ENCODE measurements at regions not wholly inside any gene's neighbourhood (a gene's known extent, or its start where the extent isn't known, plus 50 kb on each side); places are given as distances from the start of the nearest gene placed in this dataset.

DNA sequence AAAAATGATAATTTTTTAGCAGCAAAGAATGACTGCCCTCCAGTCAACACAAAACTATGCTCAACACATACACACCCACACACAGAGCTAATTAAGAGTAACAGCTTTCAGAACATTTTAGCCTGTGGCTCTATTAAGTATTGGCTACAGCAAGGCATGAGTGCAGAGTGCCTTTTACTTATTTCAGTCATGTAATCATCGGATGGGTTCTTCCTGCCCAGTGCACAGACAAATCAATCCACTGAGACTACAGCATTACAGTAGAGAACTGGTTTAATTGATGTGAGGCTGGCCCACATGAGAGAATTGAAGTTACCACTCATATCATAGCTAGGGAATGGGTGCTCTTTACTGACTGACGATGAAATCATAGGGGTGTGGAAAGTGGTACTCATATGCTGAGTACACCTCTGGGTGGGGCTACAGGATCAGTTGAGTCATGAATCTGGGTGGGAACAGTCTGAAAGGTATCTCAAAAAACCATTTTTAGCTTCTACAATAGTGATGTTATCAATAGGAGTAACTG is 241.0 kb downstream of the FSIP2 start (continued):
- TF ChIP-seq KDM2B (CRISPR knock-in tag; IDR thresholded peaks at IDR 0.05) = no peak
- TF ChIP-seq ZNF41 (CRISPR knock-in tag; conservative IDR thresholded peaks at IDR 0.05) = no peak
- TF ChIP-seq KLF6 (CRISPR knock-in tag; IDR thresholded peaks at IDR 0.05; ENCODE audit: borderline replicate concordance) = no peak
- no peak for TF ChIP-seq MAFG (tag; conservative IDR thresholded peaks at IDR 0.05)
- no peak for TF ChIP-seq U2AF1 (optimal IDR thresholded peaks at IDR 0.05; ENCODE audit: low read depth, low read length)
- TF ChIP-seq PRMT5 (CRISPR knock-in tag; IDR thresholded peaks at IDR 0.05) = no peak
- no peak for TF ChIP-seq ZZZ3 (IDR thresholded peaks at IDR 0.05)
- TF ChIP-seq POLR2A (conservative IDR thresholded peaks at IDR 0.05) = no peak
- no peak for TF ChIP-seq MAZ (CRISPR knock-in tag; conservative IDR thresholded peaks at IDR 0.05 in 1 of 2, IDR thresholded peaks at IDR 0.05 in 1 of 2)
- TF ChIP-seq HMG20A (CRISPR knock-in tag; conservative IDR thresholded peaks at IDR 0.05) = no peak
- TF ChIP-seq, protein P1, sequence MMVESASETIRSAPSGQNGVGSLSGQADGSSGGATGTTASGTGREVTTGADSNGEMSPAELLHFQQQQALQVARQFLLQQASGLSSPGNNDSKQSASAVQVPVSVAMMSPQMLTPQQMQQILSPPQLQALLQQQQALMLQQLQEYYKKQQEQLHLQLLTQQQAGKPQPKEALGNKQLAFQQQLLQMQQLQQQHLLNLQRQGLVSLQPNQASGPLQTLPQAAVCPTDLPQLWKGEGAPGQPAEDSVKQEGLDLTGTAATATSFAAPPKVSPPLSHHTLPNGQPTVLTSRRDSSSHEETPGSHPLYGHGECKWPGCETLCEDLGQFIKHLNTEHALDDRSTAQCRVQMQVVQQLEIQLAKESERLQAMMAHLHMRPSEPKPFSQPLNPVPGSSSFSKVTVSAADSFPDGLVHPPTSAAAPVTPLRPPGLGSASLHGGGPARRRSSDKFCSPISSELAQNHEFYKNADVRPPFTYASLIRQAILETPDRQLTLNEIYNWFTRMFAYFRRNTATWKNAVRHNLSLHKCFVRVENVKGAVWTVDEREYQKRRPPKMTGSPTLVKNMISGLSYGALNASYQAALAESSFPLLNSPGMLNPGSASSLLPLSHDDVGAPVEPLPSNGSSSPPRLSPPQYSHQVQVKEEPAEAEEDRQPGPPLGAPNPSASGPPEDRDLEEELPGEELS (CRISPR knock-in tag; IDR thresholded peaks at IDR 0.05; ENCODE audit: borderline replicate concordance) = no peak
- TF ChIP-seq GABPB2 (CRISPR knock-in tag; conservative IDR thresholded peaks at IDR 0.05) = no peak
- TF ChIP-seq CREB1 (IDR thresholded peaks at IDR 0.05) = no peak
- TF ChIP-seq CREB1 (CRISPR knock-in tag; IDR thresholded peaks at IDR 0.05) = no peak
- TF ChIP-seq ZFP30 (CRISPR knock-in tag; IDR thresholded peaks at IDR 0.05; ENCODE audit: borderline replicate concordance) = no peak
- TF ChIP-seq SRSF3 (IDR thresholded peaks at IDR 0.05; ENCODE audit: insufficient read depth, low read length) = no peak
- TF ChIP-seq TFAM (CRISPR knock-in tag; conservative IDR thresholded peaks at IDR 0.05) = no peak
